ENCODE measurements at regions not wholly inside any gene's neighbourhood (a gene's known extent, or its start where the extent isn't known, plus 50 kb on each side); places are given as distances from the start of the nearest gene placed in this dataset.

DNA sequence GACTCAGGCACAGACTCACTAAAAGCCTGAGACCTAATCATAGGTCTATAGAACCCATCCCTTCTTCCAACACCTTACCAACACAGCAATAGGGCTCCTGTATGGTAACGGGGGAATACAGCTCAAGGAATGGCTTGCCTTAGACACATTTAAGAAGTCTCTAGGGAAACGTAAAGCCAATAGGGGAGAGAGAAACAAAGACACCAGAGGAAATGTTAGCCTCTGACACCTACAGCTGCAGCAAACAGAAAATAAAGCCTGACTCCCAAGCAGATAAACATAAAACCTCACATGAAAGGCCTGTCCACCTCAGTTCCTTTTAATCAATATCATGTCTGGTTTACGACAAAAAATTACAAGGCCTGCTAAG lies 51.1 kb upstream of the NCOA1 start:
- DNase-seq = no peak
- no peak for ATAC-seq

DNA sequence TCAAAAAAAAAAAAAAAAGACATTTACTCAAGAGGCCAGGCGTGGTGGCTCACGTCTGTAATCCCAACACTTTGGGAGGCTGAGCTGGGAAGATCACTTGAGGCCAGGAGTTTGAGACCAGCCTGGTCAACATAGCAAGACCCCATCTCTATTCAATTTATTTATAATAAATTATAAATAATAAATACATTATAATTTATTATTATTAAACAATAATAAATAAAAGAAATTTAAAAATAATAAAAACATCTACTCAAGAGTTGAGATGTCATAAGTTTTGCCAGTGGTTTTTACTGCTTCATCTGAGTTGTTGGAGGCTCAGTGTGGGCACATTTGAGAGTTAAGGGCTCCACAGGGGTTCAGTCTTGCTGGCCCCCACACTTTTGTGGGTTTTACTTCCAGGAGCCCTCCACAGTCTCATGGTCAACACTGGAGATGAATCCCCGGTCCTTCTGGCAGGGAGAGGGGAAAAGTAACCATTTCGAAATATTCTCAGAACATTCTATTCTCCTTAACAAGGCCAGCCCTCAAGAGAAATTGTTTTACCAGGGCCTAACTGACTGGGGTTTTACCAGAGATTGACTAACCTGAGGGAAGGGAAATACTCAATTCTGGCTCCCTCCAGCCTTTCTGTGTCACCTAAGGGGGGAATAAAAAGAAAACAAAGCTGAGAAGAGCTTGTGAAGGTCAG lies 51.6 kb upstream of the NCOA1 start:
- Mint-ChIP-seq H3K4me1 (peaks cover under 1% of the 10 kb centered on the region), H3K27ac (no peak overlapping the region), H3K4me3 (no peak overlapping the region), H3K27me3 (no peaks in the 10 kb centered on the region), H3K36me3 (ENCODE audit: low read depth) (peaks cover 1% of the 10 kb centered on the region)
- DNase-seq = no peak
- H3K9me3 ChIP-seq (ENCODE audit: control insufficient read depth, low read length, poor library complexity, severe bottlenecking) = no peaks in the 10 kb centered on the region
- ATAC-seq = no peak

More for the DNA sequence above, 51.1 kb upstream of the NCOA1 start:
- Mint-ChIP-seq H3K4me3 (no peak overlapping the region), H3K36me3 (ENCODE audit: low read depth) (peaks cover 2% of the 10 kb centered on the region), H3K4me1 (peaks cover 2% of the 10 kb centered on the region), H3K27me3 (no peaks in the 10 kb centered on the region), H3K27ac (no peak overlapping the region)
- H3K9me3 ChIP-seq (ENCODE audit: control insufficient read depth, low read length, poor library complexity, severe bottlenecking) = no peaks in the 10 kb centered on the region

DNA sequence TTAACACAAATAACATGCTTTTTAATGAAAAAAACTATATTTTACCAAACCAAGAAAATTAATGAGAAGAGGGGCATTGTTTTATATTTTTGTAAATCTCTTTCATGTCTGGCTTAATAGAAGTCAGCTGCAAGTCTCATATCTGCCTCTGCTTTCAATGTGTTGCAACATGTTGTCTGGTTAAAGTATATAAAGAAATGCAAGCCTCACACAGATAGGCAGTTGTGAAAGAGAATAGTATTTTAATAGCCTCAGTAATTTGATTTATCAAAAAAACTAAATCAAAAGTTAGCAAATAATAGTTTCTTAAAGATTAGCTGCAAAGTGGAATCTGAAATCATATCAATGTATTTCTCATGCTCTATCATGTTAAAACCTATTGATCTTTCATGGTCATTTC lies 52.9 kb upstream of the NCOA1 start:
- H3K4me1 Mint-ChIP-seq = no peaks in the 10 kb centered on the region

DNA sequence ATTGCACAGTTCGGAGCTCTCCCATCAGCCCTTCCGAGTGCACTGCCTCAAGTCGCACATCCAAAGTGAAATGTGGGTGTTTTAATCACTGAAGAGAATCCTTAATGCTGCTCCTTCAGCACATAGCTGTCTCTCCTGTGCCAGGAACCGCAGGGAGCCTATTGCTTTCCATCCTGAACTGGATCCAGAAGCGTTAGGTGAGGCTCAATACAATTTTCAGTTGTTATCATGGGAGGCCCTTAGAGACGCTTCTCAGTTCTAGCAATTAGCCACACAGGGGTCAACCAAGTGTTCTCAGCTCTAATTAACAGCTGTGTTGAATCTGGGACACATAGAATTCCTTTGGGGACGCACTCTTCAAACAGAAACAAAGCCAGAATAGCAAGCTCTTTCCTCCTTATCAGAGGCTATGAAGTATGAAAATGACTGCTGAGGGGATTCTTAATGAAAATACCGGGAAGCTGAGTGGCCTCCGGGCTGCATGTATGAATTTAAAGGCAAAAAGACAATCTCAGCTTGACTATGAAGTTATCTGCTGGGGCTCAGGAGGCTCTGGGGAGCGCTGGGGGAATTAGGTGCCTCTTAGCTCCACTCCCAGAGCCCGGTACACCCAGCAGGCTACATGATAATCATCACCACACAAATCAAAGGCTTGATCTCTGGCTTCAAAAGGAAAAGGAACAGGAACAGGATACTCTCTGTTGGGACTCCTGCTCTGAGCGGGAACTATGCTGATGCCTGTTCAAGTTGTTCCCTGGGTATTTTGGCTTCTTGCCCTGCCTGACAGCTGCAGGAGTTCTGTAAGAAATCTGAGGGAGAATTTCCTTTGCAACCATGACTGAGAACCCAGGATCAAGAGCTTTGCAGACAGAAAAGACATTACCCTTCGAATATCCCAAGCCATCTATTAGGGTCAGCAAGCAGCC lies 55.4 kb upstream of the NCOA1 start:
- H3K36me3 Mint-ChIP-seq (ENCODE audit: low read depth) = no peaks in the 10 kb centered on the region
- H3K4me1 Mint-ChIP-seq = no peaks in the 10 kb centered on the region
- H3K4me3 Mint-ChIP-seq = no peak overlapping the region
- H3K9me3 ChIP-seq (ENCODE audit: control insufficient read depth, low read length, poor library complexity, severe bottlenecking) = no peaks in the 10 kb centered on the region
- no peak for DNase-seq
- ATAC-seq = no peak
- no peaks in the 10 kb centered on the region for H3K27me3 Mint-ChIP-seq
- no peak overlapping the region for H3K27ac Mint-ChIP-seq

More for the DNA sequence above, 52.9 kb upstream of the NCOA1 start:
- ATAC-seq (no peak), DNase-seq (no peak)
- no peak overlapping the region for H3K4me3 Mint-ChIP-seq
- no peak overlapping the region for H3K27ac Mint-ChIP-seq
- no peaks in the 10 kb centered on the region for H3K27me3 Mint-ChIP-seq
- H3K9me3 ChIP-seq (ENCODE audit: control insufficient read depth, low read length, poor library complexity, severe bottlenecking) = no peaks in the 10 kb centered on the region
- H3K36me3 Mint-ChIP-seq (ENCODE audit: low read depth) = no peaks in the 10 kb centered on the region

DNA sequence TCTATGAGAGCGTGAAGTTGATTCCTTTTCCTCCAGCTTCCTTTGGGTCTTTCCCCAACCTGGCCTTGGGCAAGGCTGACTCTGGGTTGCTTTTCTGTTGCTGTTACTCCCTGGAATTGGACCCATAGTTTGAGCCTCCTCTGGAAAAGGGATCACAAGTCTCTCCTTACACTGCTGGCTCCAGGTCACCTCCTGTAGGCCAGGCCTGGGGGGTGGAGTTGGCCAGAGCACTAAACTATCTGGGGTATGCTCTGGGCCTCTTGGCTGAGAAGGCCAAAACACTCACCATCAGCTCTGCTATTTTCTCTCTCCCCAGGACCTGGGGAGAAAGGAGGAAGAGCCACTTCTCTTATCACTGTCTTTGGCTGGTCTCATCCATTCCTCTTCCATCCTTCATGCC lies 56.5 kb upstream of the NCOA1 start:
- DNase-seq (no peak), ATAC-seq (no peak)
- H3K27ac Mint-ChIP-seq = no peak overlapping the region
- no peaks in the 10 kb centered on the region for H3K36me3 Mint-ChIP-seq (ENCODE audit: low read depth)
- H3K9me3 ChIP-seq (ENCODE audit: control insufficient read depth, low read length, poor library complexity, severe bottlenecking) = no peaks in the 10 kb centered on the region
- no peaks in the 10 kb centered on the region for H3K4me1 Mint-ChIP-seq
- peaks cover 4% of the 10 kb centered on the region for H3K27me3 Mint-ChIP-seq
- no peak overlapping the region for H3K4me3 Mint-ChIP-seq

DNA sequence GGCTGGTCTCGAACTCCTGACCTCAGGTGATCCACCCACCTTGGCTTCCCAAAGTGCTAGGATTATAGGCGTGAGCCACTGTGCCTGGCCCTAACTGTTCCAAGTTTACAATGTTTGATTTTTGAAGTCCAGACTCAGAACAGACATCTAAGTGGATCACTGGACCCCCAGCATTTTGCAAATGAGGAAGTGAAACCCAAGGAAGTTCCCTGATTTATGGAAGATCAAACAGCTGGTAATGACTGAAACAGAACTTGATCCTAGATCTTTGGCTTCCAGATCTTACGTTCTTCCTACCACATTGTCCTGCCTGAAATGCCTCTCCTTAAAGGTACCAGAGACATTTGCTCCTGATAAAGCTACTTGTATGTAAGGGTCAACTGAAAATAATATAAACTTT lies 58.3 kb upstream of the NCOA1 start:
- ATAC-seq (no peak), DNase-seq (no peak)
- H3K27ac Mint-ChIP-seq = no peak overlapping the region
- H3K4me1 Mint-ChIP-seq = no peaks in the 10 kb centered on the region
- no peaks in the 10 kb centered on the region for H3K36me3 Mint-ChIP-seq (ENCODE audit: low read depth)
- no peak overlapping the region for H3K4me3 Mint-ChIP-seq
- no peaks in the 10 kb centered on the region for H3K9me3 ChIP-seq (ENCODE audit: control insufficient read depth, low read length, poor library complexity, severe bottlenecking)
- H3K27me3 Mint-ChIP-seq = peaks cover 4% of the 10 kb centered on the region

DNA sequence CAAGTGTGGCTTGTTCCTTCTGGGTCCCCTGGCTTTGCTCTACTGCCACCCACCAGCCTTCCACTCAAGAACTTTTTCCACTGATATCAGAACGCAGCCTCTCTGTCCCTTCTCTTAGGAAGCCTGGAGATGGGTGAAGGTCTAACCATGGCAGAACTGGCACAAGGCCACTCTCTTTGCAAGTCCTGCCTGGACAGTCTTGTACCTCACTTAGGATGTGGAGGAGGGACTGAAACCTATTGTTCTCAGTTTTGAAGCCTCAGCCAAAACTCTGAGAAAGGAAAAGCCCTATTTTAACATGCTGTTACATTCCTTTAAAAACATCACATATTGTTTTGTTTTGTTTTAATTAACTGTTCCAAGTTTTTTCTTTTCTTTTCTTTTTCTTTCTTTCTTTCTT lies 58.9 kb upstream of the NCOA1 start:
- Mint-ChIP-seq H3K27me3 (peaks cover 4% of the 10 kb centered on the region), H3K36me3 (ENCODE audit: low read depth) (no peaks in the 10 kb centered on the region), H3K4me1 (no peaks in the 10 kb centered on the region), H3K27ac (no peak overlapping the region), H3K4me3 (no peak overlapping the region)
- ATAC-seq (no peak), DNase-seq (no peak)
- H3K9me3 ChIP-seq (ENCODE audit: control insufficient read depth, low read length, poor library complexity, severe bottlenecking) = no peaks in the 10 kb centered on the region

DNA sequence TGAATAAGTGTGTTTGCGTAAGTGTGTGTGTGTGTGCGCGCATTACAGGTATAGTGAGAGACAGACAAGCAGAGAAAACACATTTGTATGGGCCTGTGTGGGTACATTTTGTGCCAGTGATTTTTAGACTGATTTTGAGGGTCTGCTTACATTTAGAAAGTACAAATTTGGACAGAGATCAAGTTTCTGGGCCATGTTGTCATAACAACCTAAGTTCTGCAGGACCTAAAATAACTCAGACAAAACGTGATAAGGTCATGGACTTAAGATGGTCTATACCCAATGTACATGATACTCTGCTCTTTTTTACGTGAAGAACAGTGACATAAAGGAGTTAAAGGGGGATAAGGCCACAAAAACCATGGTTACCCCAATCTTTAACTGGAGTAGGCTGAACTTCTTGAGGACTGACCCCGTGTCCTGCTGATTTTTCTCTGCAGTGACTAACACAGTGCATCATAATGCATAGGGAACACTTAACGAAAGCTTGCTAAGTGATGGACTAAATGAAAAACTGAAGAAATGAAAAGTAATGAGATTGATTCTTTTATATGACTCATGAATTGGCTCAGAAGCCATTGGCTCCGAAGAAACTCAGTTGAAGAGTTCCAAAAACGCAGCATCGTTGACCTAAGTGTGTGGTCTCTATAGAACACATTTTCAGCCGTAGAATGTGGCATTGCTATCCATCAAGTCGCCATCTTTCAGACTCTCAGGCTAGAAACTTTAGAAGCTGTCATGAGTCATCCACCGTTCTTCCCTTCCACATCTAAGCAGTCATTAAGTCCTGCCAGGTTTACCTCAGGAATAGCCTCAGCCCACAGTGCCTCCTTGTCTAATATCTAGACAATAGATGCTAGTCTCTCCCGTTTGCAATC lies 61.6 kb upstream of the NCOA1 start:
- DNase-seq = no peak
- H3K27me3 Mint-ChIP-seq = peaks cover 4% of the 10 kb centered on the region
- no peak for ATAC-seq
- H3K27ac Mint-ChIP-seq = no peak overlapping the region
- H3K9me3 ChIP-seq (ENCODE audit: control insufficient read depth, low read length, poor library complexity, severe bottlenecking) = no peaks in the 10 kb centered on the region
- H3K4me1 Mint-ChIP-seq = no peaks in the 10 kb centered on the region
- H3K36me3 Mint-ChIP-seq (ENCODE audit: low read depth) = no peaks in the 10 kb centered on the region
- no peak overlapping the region for H3K4me3 Mint-ChIP-seq

DNA sequence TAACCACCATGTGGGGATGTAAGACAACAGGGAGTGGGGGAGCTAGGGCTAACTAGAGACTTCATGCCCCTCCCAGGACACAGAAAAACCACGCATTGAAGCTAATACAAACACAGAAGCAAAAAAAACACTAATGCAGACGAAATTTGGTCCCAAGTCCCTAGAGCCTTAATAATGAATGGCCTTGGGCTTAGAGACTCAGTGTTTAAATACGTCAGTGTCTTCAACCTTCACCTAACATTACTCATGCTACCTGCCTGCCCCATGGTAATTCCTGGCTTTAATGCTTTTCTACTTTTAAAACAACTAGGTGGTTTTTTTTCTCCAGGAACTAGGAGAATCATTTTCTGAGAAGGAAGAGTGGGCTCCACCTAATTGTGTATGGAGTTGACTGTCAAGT lies 64.1 kb upstream of the ITSN2 start:
- ATAC-seq (no peak), DNase-seq (no peak)
- no peaks in the 10 kb centered on the region for H3K27me3 Mint-ChIP-seq
- no peaks in the 10 kb centered on the region for H3K36me3 Mint-ChIP-seq (ENCODE audit: low read depth)
- H3K9me3 ChIP-seq (ENCODE audit: control insufficient read depth, low read length, poor library complexity, severe bottlenecking) = no peaks in the 10 kb centered on the region
- H3K4me3 Mint-ChIP-seq = no peak overlapping the region
- no peak overlapping the region for H3K27ac Mint-ChIP-seq
- H3K4me1 Mint-ChIP-seq = peaks cover 4% of the 10 kb centered on the region

DNA sequence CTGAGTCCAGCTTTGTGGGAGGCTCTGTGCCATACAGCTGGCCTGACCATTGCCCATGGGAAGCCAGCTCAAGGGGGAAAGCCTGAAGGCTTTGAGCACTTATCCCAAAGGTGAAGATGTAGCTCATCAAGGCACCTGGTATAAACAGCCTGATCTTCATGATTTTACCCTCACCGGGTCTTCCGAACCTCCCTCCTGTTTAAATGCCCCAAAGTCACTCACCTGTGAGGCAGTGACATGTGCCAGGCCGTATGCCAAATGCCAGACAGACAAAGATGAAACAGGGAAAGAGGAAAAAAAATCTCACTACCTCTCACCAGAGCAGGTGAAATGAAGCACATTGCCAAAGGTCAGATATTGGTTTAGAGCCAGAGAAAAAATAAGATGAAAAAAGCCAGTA lies 62.8 kb upstream of the ITSN2 start:
- no peaks in the 10 kb centered on the region for H3K36me3 Mint-ChIP-seq (ENCODE audit: low read depth)

DNA sequence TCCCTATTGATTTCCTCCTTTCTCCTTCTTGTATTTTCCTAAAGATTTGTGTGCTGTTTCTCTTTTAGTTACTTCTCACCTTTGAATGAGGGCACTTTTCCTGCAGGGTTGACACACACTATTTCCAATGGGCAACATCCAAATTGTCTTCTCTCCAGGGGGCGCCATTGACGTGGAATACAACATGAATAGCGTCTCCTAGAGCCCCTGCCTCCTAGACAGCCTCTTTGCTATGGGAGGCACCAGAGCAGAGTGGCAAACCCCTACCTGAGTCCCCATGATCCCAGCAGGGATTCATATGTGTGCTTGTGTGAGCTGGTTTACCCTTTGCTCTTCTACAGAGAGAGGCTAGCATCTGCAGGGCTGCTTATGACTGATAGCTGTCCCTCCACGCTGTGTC lies 61.3 kb upstream of the ITSN2 start:
- no peaks in the 10 kb centered on the region for H3K27me3 Mint-ChIP-seq
- DNase-seq (peak in 1 of 3 donors; percentile 21), ATAC-seq (peak; percentile 41)
- no peak overlapping the region for H3K4me3 Mint-ChIP-seq
- H3K9me3 ChIP-seq (ENCODE audit: control insufficient read depth, low read length, poor library complexity, severe bottlenecking) = no peaks in the 10 kb centered on the region
- no peaks in the 10 kb centered on the region for H3K36me3 Mint-ChIP-seq (ENCODE audit: low read depth)
- peaks cover 4% of the 10 kb centered on the region for H3K4me1 Mint-ChIP-seq
- H3K27ac Mint-ChIP-seq = no peak overlapping the region

More for the DNA sequence above, 62.8 kb upstream of the ITSN2 start:
- Mint-ChIP-seq H3K4me3 (no peak overlapping the region), H3K27ac (no peak overlapping the region), H3K4me1 (peaks cover 4% of the 10 kb centered on the region), H3K27me3 (no peaks in the 10 kb centered on the region)
- ATAC-seq (no peak), DNase-seq (no peak)
- H3K9me3 ChIP-seq (ENCODE audit: control insufficient read depth, low read length, poor library complexity, severe bottlenecking) = no peaks in the 10 kb centered on the region

DNA sequence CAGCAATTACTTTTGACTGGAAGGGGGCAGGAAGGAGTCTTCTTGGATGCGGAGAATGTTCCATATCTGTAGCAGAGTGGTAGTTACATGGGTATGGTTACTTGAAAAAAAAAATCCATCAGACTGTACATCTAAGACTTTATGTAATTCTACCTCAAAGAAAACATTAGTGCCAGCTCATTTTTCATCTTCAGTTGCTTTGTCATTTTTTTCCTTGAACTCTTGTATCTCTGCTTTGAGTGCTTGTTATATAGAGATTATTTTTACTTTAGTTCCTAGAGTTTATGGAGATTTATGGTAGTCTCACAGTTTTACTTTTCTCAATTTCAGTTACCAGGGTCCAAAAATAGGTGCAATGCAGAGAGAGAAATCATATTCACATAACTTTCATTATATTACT lies 60.0 kb upstream of the ITSN2 start:
- Mint-ChIP-seq H3K4me3 (no peak overlapping the region), H3K27ac (no peak overlapping the region), H3K27me3 (no peaks in the 10 kb centered on the region), H3K36me3 (ENCODE audit: low read depth) (no peaks in the 10 kb centered on the region), H3K4me1 (peaks cover 4% of the 10 kb centered on the region)
- no peak for DNase-seq
- H3K9me3 ChIP-seq (ENCODE audit: control insufficient read depth, low read length, poor library complexity, severe bottlenecking) = no peaks in the 10 kb centered on the region
- no peak for ATAC-seq

DNA sequence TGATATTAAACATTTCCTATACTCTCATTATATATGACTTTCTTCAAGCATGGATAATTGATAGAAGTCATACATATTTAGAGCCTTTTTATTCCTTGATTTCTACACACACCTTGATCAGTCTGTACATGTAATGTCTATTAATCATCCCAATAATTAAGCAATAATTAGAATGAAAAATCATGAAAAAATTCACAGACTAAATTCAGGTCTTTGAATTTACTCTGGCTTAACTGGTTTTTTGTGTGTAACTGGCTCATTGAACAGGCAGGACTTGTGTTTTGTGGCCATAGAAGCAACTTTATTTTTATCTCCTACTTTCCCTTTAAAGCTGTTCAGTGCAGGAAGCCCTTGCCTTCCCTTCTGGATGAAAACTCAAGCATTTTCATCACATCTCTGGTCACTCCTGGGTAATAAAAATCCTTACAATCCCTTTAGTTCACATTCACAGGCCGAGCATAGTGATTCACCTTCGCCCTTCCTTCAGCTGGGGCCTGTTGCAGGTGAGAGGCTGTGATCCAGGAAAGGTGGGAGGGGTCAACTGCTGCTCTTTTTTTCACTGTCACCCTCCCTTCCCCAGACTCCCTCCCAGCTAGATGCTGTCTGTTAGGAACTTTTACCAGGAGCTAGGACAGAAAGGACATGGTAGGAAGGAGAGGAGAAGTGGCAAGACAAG lies 58.0 kb upstream of the ITSN2 start:
- no peak overlapping the region for H3K27ac Mint-ChIP-seq
- H3K36me3 Mint-ChIP-seq (ENCODE audit: low read depth) = no peaks in the 10 kb centered on the region
- H3K4me3 Mint-ChIP-seq = no peak overlapping the region
- no peaks in the 10 kb centered on the region for H3K9me3 ChIP-seq (ENCODE audit: control insufficient read depth, low read length, poor library complexity, severe bottlenecking)
- no peak for ATAC-seq
- H3K4me1 Mint-ChIP-seq = peaks cover 4% of the 10 kb centered on the region
- no peak for DNase-seq
- no peaks in the 10 kb centered on the region for H3K27me3 Mint-ChIP-seq
